Body of pancreas (tissue), 4 donors: ENCODE measurements at regions not wholly inside any gene's neighbourhood (a gene's known extent, or its start where the extent isn't known, plus 50 kb on each side); places are given as distances from the start of the nearest gene placed in this dataset.
A peak's percentile ranks its signal among the peaks of the same experiment; 100 is the strongest.

Experiments used
- ATAC-seq: fragments of 150-250 bp; one replicate; pipeline ENCODE4 v1.9.1; 2016
- DNase-seq, 4 donors: peaks; one replicate each; pipeline ENCODE4 v3.0.0-alpha.2; 2019
- H3K27ac ChIP-seq, 4 donors: fragments of 200-600 bp; sonication (generic); 1 replicate in 3 of 4; 2 replicates in 1 of 4; pipeline versions ENCODE4 v1.5.1 to v1.6.1; 2016 to 2019; ENCODE audit warnings: mild to moderate bottlenecking in 1 of 4, mixed read lengths in 1 of 4, moderate library complexity in 1 of 4
- H3K27me3 ChIP-seq, 2 donors: fragments of 200-600 bp; sonication (generic); one replicate each; pipeline ENCODE4 v1.6.0; 2016; ENCODE audit warnings: mild to moderate bottlenecking in 1 of 2
- H3K36me3 ChIP-seq, 2 donors: fragments of 200-600 bp; sonication (generic); replicated peaks in 1 of 2; 2 replicates each; pipeline ENCODE4 v1.5.1; 2016; ENCODE audit warnings: low read depth in 2 of 2; ENCODE audit not compliant: insufficient read depth in 1 of 2
- H3K4me1 ChIP-seq: fragments of 200-600 bp; sonication (generic); one replicate; pipeline ENCODE4 v1.6.0; 2016
- H3K4me3 ChIP-seq, 2 donors: fragments of 200-600 bp; sonication (generic); 1 replicate in 1 of 2; 2 replicates in 1 of 2; pipeline ENCODE4 v1.5.1; 2016 to 2019
- H3K9me3 ChIP-seq, 3 donors: fragments of 200-600 bp; sonication (generic); 1 replicate in 2 of 3; 2 replicates in 1 of 3; pipeline ENCODE4 v1.5.1; 2016
- POLR2A ChIP-seq, 3 donors: fragments of 450-650 bp; IDR thresholded peaks; one replicate each; pipeline ENCODE4 v1.6.1; 2016; ENCODE audit warnings: antibody characterized with exemption in 3 of 3, mild to moderate bottlenecking in 2 of 3
- WGBS, 2 donors: methylation state at CpG; one replicate each; pipeline ENCODE4 v1.1.5; 2017; 5-methylcytosine and 5-hydroxymethylcytosine counted together
- intact Hi-C: fragments of 100-400 bp; cut with DNase I; formaldehyde crosslinking; loops from one replicate; pipeline ENCODE4 v1.15.1; 2023
- TF ChIP-seq, protein P1 (sequence below), 7 experiments: fragments of 450-650 bp in 4 of 7; fragments of 200-600 bp in 3 of 7; sonication (generic) in 3 of 7; IDR thresholded peaks; one replicate each; pipeline ENCODE4 v1.5.1; 2016 to 2019; ENCODE audit warnings: antibody characterized with exemption in 7 of 7

- no peak for ATAC-seq
- WGBS, 2 donors: 77 to 78% methylated on average over 4 to 10 of the region's 10 CpGs
- H3K4me1 ChIP-seq: peaks cover 53% of the 10 kb centered on the region
- no peaks in the 10 kb centered on the region for H3K27me3 ChIP-seq
- no peak overlapping the region for H3K4me3 ChIP-seq
- TF ChIP-seq, protein P1, sequence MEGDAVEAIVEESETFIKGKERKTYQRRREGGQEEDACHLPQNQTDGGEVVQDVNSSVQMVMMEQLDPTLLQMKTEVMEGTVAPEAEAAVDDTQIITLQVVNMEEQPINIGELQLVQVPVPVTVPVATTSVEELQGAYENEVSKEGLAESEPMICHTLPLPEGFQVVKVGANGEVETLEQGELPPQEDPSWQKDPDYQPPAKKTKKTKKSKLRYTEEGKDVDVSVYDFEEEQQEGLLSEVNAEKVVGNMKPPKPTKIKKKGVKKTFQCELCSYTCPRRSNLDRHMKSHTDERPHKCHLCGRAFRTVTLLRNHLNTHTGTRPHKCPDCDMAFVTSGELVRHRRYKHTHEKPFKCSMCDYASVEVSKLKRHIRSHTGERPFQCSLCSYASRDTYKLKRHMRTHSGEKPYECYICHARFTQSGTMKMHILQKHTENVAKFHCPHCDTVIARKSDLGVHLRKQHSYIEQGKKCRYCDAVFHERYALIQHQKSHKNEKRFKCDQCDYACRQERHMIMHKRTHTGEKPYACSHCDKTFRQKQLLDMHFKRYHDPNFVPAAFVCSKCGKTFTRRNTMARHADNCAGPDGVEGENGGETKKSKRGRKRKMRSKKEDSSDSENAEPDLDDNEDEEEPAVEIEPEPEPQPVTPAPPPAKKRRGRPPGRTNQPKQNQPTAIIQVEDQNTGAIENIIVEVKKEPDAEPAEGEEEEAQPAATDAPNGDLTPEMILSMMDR (IDR thresholded peaks at IDR 0.05): no peak
- no peak for TF ChIP-seq POLR2A (IDR thresholded peaks at IDR 0.05)
- no peaks in the 10 kb centered on the region for H3K36me3 ChIP-seq
- DNase-seq: peak in 2 of 4 donors; percentile 8 to 9
- H3K9me3 ChIP-seq: no peaks in the 10 kb centered on the region
- intact Hi-C loops: no loop called here
- peak overlapping the region in 2 of 4 donors; percentile 86 to 88 for H3K27ac ChIP-seq
Measured at GRCh38 chr15:100725121-100726069, 123.0 kb downstream of the ASB7 start.

GRCh38 chr15:100726070-100726420, 123.7 kb downstream of the ASB7 start:
- no peak overlapping the region for H3K4me3 ChIP-seq
- no peaks in the 10 kb centered on the region for H3K9me3 ChIP-seq
- DNase-seq (peak in 1 of 4 donors; percentile 9), ATAC-seq (no peak)
- 87 to 95% methylated on average over 4 to 7 of the region's 7 CpGs for WGBS, 2 donors
- H3K4me1 ChIP-seq: peaks cover 47% of the 10 kb centered on the region
- H3K27me3 ChIP-seq: no peaks in the 10 kb centered on the region
- intact Hi-C loops: no loop called here
- no peak overlapping the region for H3K27ac ChIP-seq
- TF ChIP-seq POLR2A (IDR thresholded peaks at IDR 0.05): no peak
- TF ChIP-seq, protein P1 (IDR thresholded peaks at IDR 0.05): no peak
- H3K36me3 ChIP-seq: no peaks in the 10 kb centered on the region

DNA sequence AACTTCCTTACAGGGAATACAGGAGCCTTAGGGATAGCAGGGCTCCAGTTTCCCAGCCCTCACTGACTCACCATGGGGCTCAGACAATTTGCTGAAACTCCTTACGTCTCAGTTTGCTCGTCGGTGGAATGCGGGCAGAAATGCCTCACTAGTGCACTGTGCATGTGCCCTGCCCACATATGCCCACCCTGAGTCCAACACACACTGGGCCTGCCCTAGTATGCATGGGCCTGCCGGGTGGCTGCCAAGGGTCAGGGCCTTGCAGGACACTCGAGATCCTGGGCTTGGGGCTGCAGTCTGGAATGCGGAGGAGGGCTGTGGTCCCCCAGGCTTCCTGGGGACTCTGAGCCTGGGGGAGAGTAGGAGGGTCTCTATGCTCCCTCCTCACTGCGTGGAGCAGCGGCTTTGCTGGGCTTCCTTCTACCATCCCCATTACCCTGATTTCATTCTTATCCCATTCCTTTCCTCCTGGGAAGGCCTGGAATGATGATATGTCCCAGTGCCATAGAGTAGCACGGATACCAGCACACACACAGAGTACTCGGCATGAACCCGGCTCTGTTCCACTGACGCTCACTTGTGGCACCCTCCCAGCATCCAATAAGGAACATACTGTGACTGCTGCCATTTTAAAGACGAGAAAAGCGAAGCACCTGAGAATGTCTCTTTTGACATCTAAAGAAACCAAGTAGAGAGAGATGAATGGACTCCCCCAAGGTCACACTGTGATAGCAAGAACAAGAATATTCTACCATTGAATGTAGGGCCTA, 124.2 kb downstream of the ASB7 start:
- no peak for TF ChIP-seq POLR2A (IDR thresholded peaks at IDR 0.05)
- TF ChIP-seq, protein P1 (IDR thresholded peaks at IDR 0.05): no peak

GRCh38 chr15:100727291-100727851, 125.0 kb downstream of the ASB7 start:
- no peaks in the 10 kb centered on the region for H3K36me3 ChIP-seq
- no peak overlapping the region for H3K4me3 ChIP-seq
- H3K4me1 ChIP-seq: peaks cover 37% of the 10 kb centered on the region
- intact Hi-C loops: no loop called here
- no peaks in the 10 kb centered on the region for H3K9me3 ChIP-seq
- no peak for ATAC-seq
- no peak overlapping the region for H3K27ac ChIP-seq
- no peak for TF ChIP-seq POLR2A (IDR thresholded peaks at IDR 0.05)
- TF ChIP-seq, protein P1 (IDR thresholded peaks at IDR 0.05): no peak
- WGBS, 2 donors: 82 to 86% methylated on average over 19 to 21 of the region's 21 CpGs
- H3K27me3 ChIP-seq: no peaks in the 10 kb centered on the region
- DNase-seq: peak in 1 of 4 donors; percentile 7

More for the DNA sequence above, 124.2 kb downstream of the ASB7 start:
- 90 to 93% methylated on average over 11 to 15 of the region's 15 CpGs for WGBS, 2 donors
- Histone ChIP-seq H3K27ac (no peak overlapping the region), H3K4me1 (peaks cover 41% of the 10 kb centered on the region), H3K27me3 (no peaks in the 10 kb centered on the region), H3K9me3 (no peaks in the 10 kb centered on the region), H3K4me3 (no peak overlapping the region), H3K36me3 (no peaks in the 10 kb centered on the region)
- intact Hi-C loops: no loop called here
- ATAC-seq: no peak
- peak in 2 of 4 donors; percentile 7 to 8 for DNase-seq
